OCI-LY1 (cell line): ENCODE measurements at regions not wholly inside any gene's neighbourhood (a gene's known extent, or its start where the extent isn't known, plus 50 kb on each side); places are given as distances from the start of the nearest gene placed in this dataset.

Source experiments
- EZH2 ChIP-seq: fragments of 200-600 bp; sonication (generic), shearing (Covaris generic); IDR thresholded peaks from 2 replicates; pipeline ENCODE4 v1.8.0; 2017; ENCODE audit warnings: borderline replicate concordance, mixed run types, mild to moderate bottlenecking, antibody characterized with exemption, low read length, moderate library complexity, mixed read lengths
- TF ChIP-seq, protein P1 (sequence below): fragments of 200-600 bp; sonication (generic), shearing (Covaris generic); IDR thresholded peaks from 2 replicates; pipeline ENCODE4 v1.5.1; 2017; ENCODE audit warnings: mild to moderate bottlenecking, antibody characterized with exemption, low read length, moderate library complexity, mixed read lengths

GRCh38 chr11:104339380-104339831 lies 175.5 kb upstream of the PDGFD start:
- TF ChIP-seq, protein P1, sequence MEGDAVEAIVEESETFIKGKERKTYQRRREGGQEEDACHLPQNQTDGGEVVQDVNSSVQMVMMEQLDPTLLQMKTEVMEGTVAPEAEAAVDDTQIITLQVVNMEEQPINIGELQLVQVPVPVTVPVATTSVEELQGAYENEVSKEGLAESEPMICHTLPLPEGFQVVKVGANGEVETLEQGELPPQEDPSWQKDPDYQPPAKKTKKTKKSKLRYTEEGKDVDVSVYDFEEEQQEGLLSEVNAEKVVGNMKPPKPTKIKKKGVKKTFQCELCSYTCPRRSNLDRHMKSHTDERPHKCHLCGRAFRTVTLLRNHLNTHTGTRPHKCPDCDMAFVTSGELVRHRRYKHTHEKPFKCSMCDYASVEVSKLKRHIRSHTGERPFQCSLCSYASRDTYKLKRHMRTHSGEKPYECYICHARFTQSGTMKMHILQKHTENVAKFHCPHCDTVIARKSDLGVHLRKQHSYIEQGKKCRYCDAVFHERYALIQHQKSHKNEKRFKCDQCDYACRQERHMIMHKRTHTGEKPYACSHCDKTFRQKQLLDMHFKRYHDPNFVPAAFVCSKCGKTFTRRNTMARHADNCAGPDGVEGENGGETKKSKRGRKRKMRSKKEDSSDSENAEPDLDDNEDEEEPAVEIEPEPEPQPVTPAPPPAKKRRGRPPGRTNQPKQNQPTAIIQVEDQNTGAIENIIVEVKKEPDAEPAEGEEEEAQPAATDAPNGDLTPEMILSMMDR = no peak
- TF ChIP-seq EZH2 = no peak
